ENCODE measurements at regions not wholly inside any gene's neighbourhood (a gene's known extent, or its start where the extent isn't known, plus 50 kb on each side); places are given as distances from the start of the nearest gene placed in this dataset.

- no peak overlapping the region for H3K27ac ChIP-seq
- 89% methylated on average over 5 of the region's 10 CpGs; no CpG with 5 or more reads in 1 of the 2 donors for WGBS, 2 donors (ENCODE audit: low coverage in 1 of 2)
- ATAC-seq = peak; percentile 44
- no peaks in the 10 kb centered on the region for H3K36me3 ChIP-seq
- no peaks in the 10 kb centered on the region for H3K4me1 ChIP-seq
- no peak overlapping the region for H3K4me3 ChIP-seq
- H3K9me3 ChIP-seq = peaks cover 0 to 4% (median 0%) of the 10 kb centered on the region in 3 donors
- TF ChIP-seq POLR2AphosphoS5 (IDR thresholded peaks at IDR 0.05) (no peak), CTCF (IDR thresholded peaks at IDR 0.05) (peak in 1 of 4 experiments; percentile 46)
- peaks cover 13% of the 10 kb centered on the region for H3K27me3 ChIP-seq
These were observed 51.2 kb upstream of the PCSK6 start for GRCh38 chr15:101540480-101541239.

GRCh38 chr15:101539930-101540329 is 50.4 kb upstream of the PCSK6 start:
- H3K27ac ChIP-seq = no peak overlapping the region
- H3K4me1 ChIP-seq = no peaks in the 10 kb centered on the region
- no peak overlapping the region for H3K4me3 ChIP-seq
- no peaks in the 10 kb centered on the region for H3K36me3 ChIP-seq
- WGBS, 2 donors (ENCODE audit: low coverage in 1 of 2) = 70 to 91% methylated on average over 5 to 7 of the region's 7 CpGs
- H3K9me3 ChIP-seq = peaks cover 0 to 4% (median 0%) of the 10 kb centered on the region in 3 donors
- no peak for TF ChIP-seq EP300 (IDR thresholded peaks at IDR 0.05)
- no peak for TF ChIP-seq CTCF (IDR thresholded peaks at IDR 0.05)
- TF ChIP-seq POLR2A (IDR thresholded peaks at IDR 0.05) = no peak
- no peak for TF ChIP-seq POLR2AphosphoS5 (IDR thresholded peaks at IDR 0.05)
- H3K27me3 ChIP-seq = peaks cover 13% of the 10 kb centered on the region
- ATAC-seq = no peak

GRCh38 chr15:101539492-101539891 is 50.0 kb upstream of the PCSK6 start:
- ATAC-seq = no peak
- Histone ChIP-seq H3K27me3 (peaks cover 13% of the 10 kb centered on the region), H3K36me3 (no peaks in the 10 kb centered on the region), H3K4me1 (no peaks in the 10 kb centered on the region), H3K4me3 (no peak overlapping the region), H3K9me3 (peaks cover 0 to 4% (median 0%) of the 10 kb centered on the region in 3 donors), H3K27ac (no peak overlapping the region)
- no peak for TF ChIP-seq CTCF (IDR thresholded peaks at IDR 0.05)
- TF ChIP-seq EP300 (IDR thresholded peaks at IDR 0.05) = no peak
- no peak for TF ChIP-seq POLR2AphosphoS5 (IDR thresholded peaks at IDR 0.05)
- TF ChIP-seq POLR2A (IDR thresholded peaks at IDR 0.05) = no peak
- WGBS, 2 donors (ENCODE audit: low coverage in 1 of 2) = 80 to 86% methylated on average over 7 to 13 of the region's 13 CpGs
